ENCODE measurements at regions not wholly inside any gene's neighbourhood (a gene's known extent, or its start where the extent isn't known, plus 50 kb on each side); places are given as distances from the start of the nearest gene placed in this dataset.

GRCh38 chr18:78145096-78145495, 834.5 kb upstream of the SALL3 start:
- TF ChIP-seq CTCF (IDR thresholded peaks at IDR 0.05) (no peak), POLR2AphosphoS5 (IDR thresholded peaks at IDR 0.05; ENCODE audit: insufficient read depth in 1 of 2, low read depth in 1 of 2) (no peak)

All from vagina (tissue), 2 donors.